H1 (cell line): ENCODE measurements at regions not wholly inside any gene's neighbourhood (a gene's known extent, or its start where the extent isn't known, plus 50 kb on each side); places are given as distances from the start of the nearest gene placed in this dataset.

Source experiments
- CTCF ChIA-PET: fragments of 300-600 bp; sonication (Branson Sonifier 250); formaldehyde crosslinking; loops from one replicate; lab custom pipeline; 2021; ENCODE audit not compliant: partially characterized antibody; lab: Charles Lee
- POLR2A ChIA-PET: fragments of 300-600 bp; sonication (Branson Sonifier 250); formaldehyde crosslinking; loops from one replicate; lab custom pipeline; 2021; ENCODE audit warnings: inconsistent platforms; ENCODE audit not compliant: partially characterized antibody; lab: Charles Lee
- DNase-seq, 2 experiments: peaks; one replicate each; pipeline versions ENCODE4 v3.0.0 to v3.0.0-alpha.2; 2010 to 2022; ENCODE audit warnings: low spot score in 2 of 2, low read depth in 1 of 2, mixed read lengths in 1 of 2
- FAIRE-seq: peaks from 2 replicates; lab custom pipeline; 2011; peaks lifted over from hg19 to GRCh38; lab: Jason Lieb, UNC
- H2AFZ ChIP-seq: 2 replicates; pipeline ENCODE4 v1.8.1; 2012; ENCODE audit warnings: low read length, inconsistent platforms
- H2AK5ac ChIP-seq: 2 replicates; pipeline ENCODE4 v1.6.1; 2013; ENCODE audit warnings: low read depth, low read length
- H2BK120ac ChIP-seq: replicated peaks from 2 replicates; pipeline ENCODE3; 2013; ENCODE audit warnings: low read depth, low read length, inconsistent platforms
- H2BK12ac ChIP-seq: 2 replicates; pipeline ENCODE4 v1.6.1; 2013; ENCODE audit warnings: low read depth, low read length
- H2BK15ac ChIP-seq: 2 replicates; pipeline ENCODE4 v1.6.1; 2013; ENCODE audit warnings: low read length
- H2BK20ac ChIP-seq: 2 replicates; pipeline ENCODE4 v1.6.1; 2013; ENCODE audit warnings: low read length
- H2BK5ac ChIP-seq: 2 replicates; pipeline ENCODE4 v1.6.1; 2013; ENCODE audit warnings: low read depth, low read length
- H3K14ac ChIP-seq: 2 replicates; pipeline ENCODE4 v1.6.1; 2013; ENCODE audit warnings: inconsistent platforms; ENCODE audit not compliant: insufficient read length
- H3K18ac ChIP-seq: 2 replicates; pipeline ENCODE4 v1.6.1; 2013; ENCODE audit warnings: low read length; ENCODE audit errors: extremely low read depth
- H3K23ac ChIP-seq: 2 replicates; pipeline ENCODE4 v1.6.1; 2013; ENCODE audit warnings: inconsistent platforms; ENCODE audit not compliant: insufficient read length
- H3K23me2 ChIP-seq: 2 replicates; pipeline ENCODE4 v1.6.1; 2013; ENCODE audit warnings: low read depth, low read length
- H3K27ac ChIP-seq: 2 replicates; pipeline ENCODE4 v1.6.1; 2011; ENCODE audit warnings: low read depth, low read length, inconsistent platforms
- H3K27me3 ChIP-seq, 4 experiments: replicated peaks in 1 of 4; 1 replicate in 1 of 4; 2 replicates in 3 of 4; pipeline versions ENCODE4 v1.6.1 to v1.8.1; 2011 to 2013; ENCODE audit warnings: low read length in 3 of 4, mild to moderate bottlenecking in 3 of 4, inconsistent platforms in 2 of 4, mixed read lengths in 2 of 4, moderate library complexity in 1 of 4; ENCODE audit not compliant: control insufficient read depth in 3 of 4, insufficient read depth in 3 of 4; ENCODE audit errors: extremely low read depth in 1 of 4
- H3K36me3 ChIP-seq, 4 experiments: 2 replicates each; pipeline versions ENCODE4 v1.6.1 to v1.8.1; 2011 to 2013; ENCODE audit warnings: mild to moderate bottlenecking in 4 of 4, low read length in 3 of 4, moderate library complexity in 2 of 4, control low read depth in 1 of 4, inconsistent platforms in 1 of 4; ENCODE audit not compliant: insufficient read depth in 4 of 4, control insufficient read depth in 2 of 4
- H3K4ac ChIP-seq: replicated peaks from 2 replicates; pipeline ENCODE3; 2013; ENCODE audit warnings: low read length, low read depth, mixed read lengths, inconsistent platforms; ENCODE audit not compliant: insufficient read length
- H3K4me1 ChIP-seq, 4 experiments: replicated peaks in 1 of 4; 1 replicate in 1 of 4; 2 replicates in 3 of 4; pipeline versions ENCODE4 v1.6.1 to v1.8.1; 2011 to 2013; ENCODE audit warnings: low read length in 3 of 4, inconsistent platforms in 2 of 4, mixed read lengths in 1 of 4; ENCODE audit not compliant: insufficient read depth in 4 of 4, control insufficient read depth in 3 of 4
- H3K4me2 ChIP-seq, 2 experiments: 2 replicates each; pipeline versions ENCODE4 v1.6.1 to v1.8.1; 2011 to 2013; ENCODE audit warnings: low read depth in 2 of 2, low read length in 2 of 2, control low read depth in 1 of 2, inconsistent platforms in 1 of 2, mild to moderate bottlenecking in 1 of 2; ENCODE audit not compliant: insufficient read depth in 1 of 2
- H3K4me3 ChIP-seq, 4 experiments: fragments of 200-600, 300-600 bp in 1 of 4; sonication (generic), shearing (Covaris generic), sonication (Bioruptor Twin) in 1 of 4; 2 replicates each; pipeline versions ENCODE4 v1.5.1 to v1.8.1; 2011 to 2016; ENCODE audit warnings: low read length in 4 of 4, low read depth in 3 of 4, control low read depth in 2 of 4, inconsistent platforms in 2 of 4, mild to moderate bottlenecking in 2 of 4, mixed read lengths in 1 of 4, moderate library complexity in 1 of 4; ENCODE audit not compliant: insufficient read depth in 2 of 4; ENCODE audit errors: extremely low read depth in 1 of 4
- H3K56ac ChIP-seq: replicated peaks from 2 replicates; pipeline ENCODE3; 2013; ENCODE audit warnings: low read depth, mild to moderate bottlenecking, mixed read lengths, low read length, inconsistent platforms; ENCODE audit not compliant: insufficient read length
- H3K79me1 ChIP-seq: 2 replicates; pipeline ENCODE4 v1.6.1; 2013; ENCODE audit warnings: low read depth, low read length, control low read depth
- H3K79me2 ChIP-seq, 2 experiments: 2 replicates each; pipeline versions ENCODE4 v1.6.1 to v1.8.1; 2012 to 2013; ENCODE audit warnings: low read length in 2 of 2, mild to moderate bottlenecking in 2 of 2, inconsistent platforms in 1 of 2; ENCODE audit not compliant: insufficient read depth in 2 of 2, control insufficient read depth in 1 of 2
- H3K9ac ChIP-seq, 4 experiments: replicated peaks in 1 of 4; 1 replicate in 1 of 4; 2 replicates in 3 of 4; pipeline versions ENCODE4 v1.6.1 to v1.8.1; 2011 to 2013; ENCODE audit warnings: low read depth in 3 of 4, low read length in 3 of 4, control low read depth in 2 of 4, mild to moderate bottlenecking in 2 of 4, moderate library complexity in 2 of 4, inconsistent platforms in 1 of 4; ENCODE audit errors: extremely low read depth in 1 of 4
- H3K9me3 ChIP-seq, 2 experiments: 2 replicates each; pipeline versions ENCODE4 v1.6.1 to v1.8.1; 2012 to 2013; ENCODE audit warnings: mild to moderate bottlenecking in 2 of 2, moderate library complexity in 2 of 2, control low read depth in 1 of 2, inconsistent platforms in 1 of 2, low read depth in 1 of 2, low read length in 1 of 2, mixed read lengths in 1 of 2; ENCODE audit not compliant: insufficient read depth in 2 of 2
- H4K20me1 ChIP-seq, 2 experiments: replicated peaks in 1 of 2; 2 replicates each; pipeline versions ENCODE3 to v1.8.1; 2011 to 2013; ENCODE audit warnings: inconsistent platforms in 2 of 2, low read length in 2 of 2, mild to moderate bottlenecking in 1 of 2; ENCODE audit not compliant: insufficient read depth in 2 of 2, control insufficient read depth in 1 of 2
- H4K5ac ChIP-seq: 2 replicates; pipeline ENCODE4 v1.6.1; 2013; ENCODE audit warnings: low read length, low read depth, mixed read lengths, inconsistent platforms; ENCODE audit not compliant: insufficient read length
- H4K8ac ChIP-seq: 2 replicates; pipeline ENCODE4 v1.8.0; 2013; ENCODE audit warnings: mild to moderate bottlenecking, moderate library complexity, low read length, inconsistent platforms; ENCODE audit not compliant: insufficient read depth; ENCODE audit errors: extremely low read depth
- H4K91ac ChIP-seq: replicated peaks from 2 replicates; pipeline ENCODE3; 2013; ENCODE audit warnings: low read length, mixed read lengths, inconsistent platforms; ENCODE audit not compliant: insufficient read length
- GABPA ChIP-seq: IDR thresholded peaks from 2 replicates; pipeline ENCODE4 v1.6.1; 2011; ENCODE audit warnings: mild to moderate bottlenecking, low read length, moderate library complexity, borderline replicate concordance; ENCODE audit not compliant: insufficient read depth
- MAX ChIP-seq: IDR thresholded peaks from 2 replicates; pipeline ENCODE4 v1.6.1; 2012; ENCODE audit warnings: inconsistent platforms
- POLR2A ChIP-seq, 2 experiments: IDR thresholded peaks; 1 replicate in 1 of 2; 2 replicates in 1 of 2; pipeline ENCODE4 v1.6.1; 2011; ENCODE audit warnings: low read depth in 2 of 2, low read length in 2 of 2, mild to moderate bottlenecking in 2 of 2; ENCODE audit errors: control extremely low read depth in 1 of 2
- RAD21 ChIP-seq, 2 experiments: IDR thresholded peaks in 1 of 2; conservative IDR thresholded peaks in 1 of 2; 2 replicates each; pipeline ENCODE4 v1.6.1; 2011; ENCODE audit warnings: low read depth in 2 of 2, low read length in 2 of 2, improper control_type of control experiment in 1 of 2, inconsistent platforms in 1 of 2, mild to moderate bottlenecking in 1 of 2, moderate library complexity in 1 of 2
- SAP30 ChIP-seq: fragments of 300-600 bp; sonication (generic); IDR thresholded peaks from 2 replicates; pipeline ENCODE4 v1.7.1; 2012; ENCODE audit warnings: low read length, moderate library complexity, mild to moderate bottlenecking, inconsistent platforms; ENCODE audit not compliant: insufficient read depth, insufficient replicate concordance
- SIN3A ChIP-seq, 2 experiments: IDR thresholded peaks in 1 of 2; conservative IDR thresholded peaks in 1 of 2; 2 replicates each; pipeline ENCODE4 v1.6.1; 2011 to 2012; ENCODE audit warnings: low read length in 2 of 2, improper control_type of control experiment in 1 of 2, low read depth in 1 of 2, mild to moderate bottlenecking in 1 of 2
- TAF1 ChIP-seq: IDR thresholded peaks from 2 replicates; pipeline ENCODE4 v1.6.1; 2011; ENCODE audit warnings: mild to moderate bottlenecking, low read depth, low read length
- ZNF274 ChIP-seq: IDR thresholded peaks from 2 replicates; pipeline ENCODE4 v1.7.0; 2012; ENCODE audit warnings: low read length, borderline replicate concordance; ENCODE audit errors: extremely low read depth
- WGBS, 2 experiments: shearing (Covaris generic) in 1 of 2; methylation state at CpG; one replicate each; pipeline versions ENCODE4 v1.1.6 to v1.1.7; 2013 to 2015; ENCODE audit warnings: low lambda C conversion rate in 2 of 2, mixed read lengths in 2 of 2, inconsistent platforms in 1 of 2, low coverage in 1 of 2, missing lambda C conversion rate in 1 of 2; ENCODE audit not compliant: insufficient replicate concordance in 2 of 2, insufficient coverage in 1 of 2, insufficient read length in 1 of 2; ENCODE audit errors: extremely low coverage in 1 of 2, missing lambda C conversion rate in 1 of 2; 5-methylcytosine and 5-hydroxymethylcytosine counted together

GRCh38 chr10:30529373-30529998 lies 95.5 kb downstream of the MAP3K8 start:
- no peak overlapping the region for H4K8ac ChIP-seq
- WGBS, 2 experiments: 87% methylated on average over 28 of the region's 28 CpGs; no CpG with 5 or more reads in 1 of the 2 experiments
- H2BK20ac ChIP-seq: no peak overlapping the region
- no peaks in the 10 kb centered on the region for H3K79me1 ChIP-seq
- no peak overlapping the region for H3K56ac ChIP-seq
- no peaks in the 10 kb centered on the region for H3K23me2 ChIP-seq
- H2AK5ac ChIP-seq: no peak overlapping the region
- H3K18ac ChIP-seq: peak overlapping the region; percentile 11; the same call in 1 of the 2 replicates
- FAIRE-seq (no peak), DNase-seq (no peak)
- H3K4me3 ChIP-seq: no peak overlapping the region
- H3K4me1 ChIP-seq: peaks cover 0 to 9% (median 2%) of the 10 kb centered on the region in 4 experiments; a peak in 5 of 7 replicates
- H2BK120ac ChIP-seq: no peak overlapping the region
- no peaks in the 10 kb centered on the region for H3K9me3 ChIP-seq
- H4K5ac ChIP-seq: no peak overlapping the region
- no peaks in the 10 kb centered on the region for H3K36me3 ChIP-seq
- no peak overlapping the region for H3K9ac ChIP-seq
- no peak overlapping the region for H3K4ac ChIP-seq
- H2BK12ac ChIP-seq: 0 out of 2 replicates have a peak overlapping the region, but pooled peaks have one; percentile 29
- no peak overlapping the region for H2AFZ ChIP-seq
- H4K91ac ChIP-seq: no peak overlapping the region
- H3K79me2 ChIP-seq: no peaks in the 10 kb centered on the region
- CTCF ChIA-PET: interaction anchor here (1.5 to 3.6 kb wide), 4 partner anchors 52 to 145 kb away, joined by 4 to 10 read pairs (median 6); no protein-coding TSS in a partner anchor
- H2BK5ac ChIP-seq: no peak overlapping the region
- H3K14ac ChIP-seq: no peak overlapping the region
- H3K23ac ChIP-seq: no peak overlapping the region
- 0 out of 2 replicates have a peak overlapping the region, but pooled peaks have one; percentile 18 for H2BK15ac ChIP-seq
- H4K20me1 ChIP-seq: no peaks in the 10 kb centered on the region
- POLR2A ChIA-PET: interaction anchor here (1.1 kb wide), 1 partner anchor 96 kb away, joined by 3 read pairs; no protein-coding TSS in a partner anchor
- no peak overlapping the region for H3K27ac ChIP-seq
- no peak overlapping the region for H3K4me2 ChIP-seq
- TF ChIP-seq SAP30 (no peak), GABPA (no peak), POLR2A (IDR thresholded peaks at IDR 0.05; ENCODE audit: control extremely low read depth in 1 of 2, low read depth in 2 of 2, low read length in 2 of 2) (no peak), MAX (no peak), RAD21 (IDR thresholded peaks at IDR 0.05 in 1 of 2, conservative IDR thresholded peaks at IDR 0.05 in 1 of 2; ENCODE audit: low read depth in 2 of 2, low read length in 2 of 2) (no peak), ZNF274 (no peak), TAF1 (no peak), SIN3A (conservative IDR thresholded peaks at IDR 0.05 in 1 of 2, IDR thresholded peaks at IDR 0.05 in 1 of 2; ENCODE audit: low read depth in 1 of 2, low read length in 2 of 2) (no peak)
- H3K27me3 ChIP-seq: no peaks in the 10 kb centered on the region
